Esophagus muscularis mucosa (tissue), 4 donors: ENCODE measurements at regions not wholly inside any gene's neighbourhood (a gene's known extent, or its start where the extent isn't known, plus 50 kb on each side); places are given as distances from the start of the nearest gene placed in this dataset.

Source experiments
- DNase-seq: peaks from one replicate; pipeline ENCODE4 v3.0.0-alpha.2; 2017; ENCODE audit errors: extremely low spot score
- H3K27ac ChIP-seq, 4 donors: fragments of 200-600 bp; sonication (generic); replicated peaks in 1 of 4; 1 replicate in 3 of 4; 2 replicates in 1 of 4; pipeline ENCODE4 v1.5.1; 2016 to 2019; ENCODE audit warnings: mild to moderate bottlenecking in 1 of 4
- H3K27me3 ChIP-seq, 4 donors: fragments of 200-600 bp; sonication (generic); one replicate each; pipeline versions ENCODE4 v1.5.1 to v1.6.0; 2016 to 2019
- H3K36me3 ChIP-seq, 4 donors: fragments of 200-600 bp; sonication (generic); one replicate each; pipeline ENCODE4 v1.5.1; 2016 to 2019
- H3K4me1 ChIP-seq, 4 donors: fragments of 200-600 bp; sonication (generic); one replicate each; pipeline ENCODE4 v1.5.1; 2016 to 2019
- H3K4me3 ChIP-seq, 4 donors: fragments of 200-600 bp; sonication (generic); 1 replicate in 2 of 4; 2 replicates in 2 of 4; pipeline ENCODE4 v1.5.1; 2016 to 2019; ENCODE audit warnings: mild to moderate bottlenecking in 4 of 4, moderate library complexity in 1 of 4
- H3K9me3 ChIP-seq, 4 donors: fragments of 200-600 bp; sonication (generic); 1 replicate in 3 of 4; 2 replicates in 1 of 4; pipeline ENCODE4 v1.5.1; 2016 to 2019
- CTCF ChIP-seq, 3 experiments: fragments of 200-600 bp in 2 of 3; fragments of 450-650 bp in 1 of 3; sonication (generic) in 2 of 3; IDR thresholded peaks; one replicate each; pipeline ENCODE4 v1.5.1; 2017 to 2019; ENCODE audit warnings: antibody characterized with exemption in 3 of 3, mild to moderate bottlenecking in 2 of 3, moderate library complexity in 1 of 3
- EP300 ChIP-seq: sonication (generic); formaldehyde crosslinking; IDR thresholded peaks from one replicate; pipeline ENCODE4 v1.6.1; 2017; ENCODE audit warnings: antibody characterized with exemption
- POLR2A ChIP-seq: fragments of 450-650 bp; IDR thresholded peaks from one replicate; pipeline ENCODE4 v1.6.1; 2017; ENCODE audit warnings: antibody characterized with exemption, moderate library complexity, mild to moderate bottlenecking, low read depth
- POLR2AphosphoS5 ChIP-seq, 2 donors: sonication (generic); formaldehyde crosslinking; IDR thresholded peaks; one replicate each; pipeline ENCODE4 v1.6.1; 2017; ENCODE audit warnings: antibody characterized with exemption in 2 of 2
- WGBS: methylation state at CpG from one replicate; pipeline ENCODE4 v1.1.5; 2018; 5-methylcytosine and 5-hydroxymethylcytosine counted together
- intact Hi-C: fragments of 100-400 bp; cut with DNase I; formaldehyde crosslinking; loops from one replicate; pipeline ENCODE4 v1.15.1; 2023

DNA sequence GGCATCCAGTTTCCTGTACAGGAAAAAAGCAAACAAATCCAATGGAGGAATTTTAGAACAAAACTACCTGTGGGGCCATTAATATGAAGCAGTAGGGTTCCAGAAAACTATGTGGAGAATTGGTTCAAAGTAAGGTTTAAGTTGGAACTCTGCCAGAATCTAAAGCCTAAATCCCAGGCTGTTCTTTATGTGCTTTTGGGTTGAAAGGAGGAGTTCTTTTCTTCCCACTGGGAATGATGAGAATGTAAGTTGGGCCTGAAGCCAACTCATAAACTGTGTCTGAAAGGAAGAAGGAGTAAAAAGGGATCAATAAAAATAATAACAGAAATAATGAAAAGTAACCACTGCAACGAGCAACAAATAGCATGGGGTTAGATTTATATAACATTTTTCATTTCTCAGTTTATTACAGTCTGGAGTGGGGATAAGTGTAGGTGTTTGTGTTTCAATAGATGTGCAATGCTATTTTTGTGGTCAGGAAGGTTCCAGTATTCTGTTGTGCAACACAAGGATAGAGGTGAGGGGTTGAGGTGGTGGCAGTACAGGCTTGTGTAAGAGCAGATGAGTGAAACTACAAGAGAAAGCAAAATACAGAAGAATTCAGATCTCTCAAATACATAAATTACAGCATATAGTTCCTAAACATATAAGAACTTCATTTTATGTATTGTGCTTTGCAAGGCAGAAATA, 373.6 kb downstream of the EMP1 start:
- DNase-seq: no peak
- 59% methylated on average over 1 of the region's 1 CpG for WGBS
- TF ChIP-seq POLR2AphosphoS5 (IDR thresholded peaks at IDR 0.05) (no peak), EP300 (no peak), POLR2A (no peak), CTCF (IDR thresholded peaks at IDR 0.05) (no peak)
- Histone ChIP-seq H3K27me3 (no peaks in the 10 kb centered on the region), H3K9me3 (no peaks in the 10 kb centered on the region), H3K27ac (no peak overlapping the region), H3K4me1 (no peaks in the 10 kb centered on the region), H3K36me3 (no peaks in the 10 kb centered on the region), H3K4me3 (no peak overlapping the region)
- intact Hi-C loops: no loop called here

DNA sequence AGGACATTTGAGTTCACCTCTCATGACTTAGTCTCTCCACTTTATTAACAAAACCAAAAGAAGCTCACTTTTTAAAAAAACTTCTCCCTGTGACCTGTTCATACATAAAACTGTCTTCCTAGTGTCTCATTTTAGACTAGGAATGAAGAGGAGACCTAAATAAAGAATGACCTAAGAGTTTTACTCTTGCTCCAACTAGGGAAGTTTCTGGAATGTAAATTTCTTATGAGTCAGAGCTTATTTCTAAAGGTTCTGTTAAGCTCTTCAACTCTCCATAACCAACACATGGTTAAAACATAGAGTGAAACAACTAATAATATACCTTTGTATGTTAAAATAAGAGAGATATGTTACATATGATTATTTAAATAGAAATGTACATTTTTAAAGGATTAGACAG, 369.8 kb downstream of the EMP1 start:
- Histone ChIP-seq H3K9me3 (no peaks in the 10 kb centered on the region), H3K27me3 (no peaks in the 10 kb centered on the region), H3K27ac (no peak overlapping the region), H3K4me3 (no peak overlapping the region), H3K4me1 (no peaks in the 10 kb centered on the region), H3K36me3 (no peaks in the 10 kb centered on the region)
- intact Hi-C loops: no loop called here
- no peak for DNase-seq
- TF ChIP-seq POLR2AphosphoS5 (IDR thresholded peaks at IDR 0.05): no peak
- TF ChIP-seq POLR2A: no peak
- no peak for TF ChIP-seq CTCF (IDR thresholded peaks at IDR 0.05)
- TF ChIP-seq EP300: no peak

DNA sequence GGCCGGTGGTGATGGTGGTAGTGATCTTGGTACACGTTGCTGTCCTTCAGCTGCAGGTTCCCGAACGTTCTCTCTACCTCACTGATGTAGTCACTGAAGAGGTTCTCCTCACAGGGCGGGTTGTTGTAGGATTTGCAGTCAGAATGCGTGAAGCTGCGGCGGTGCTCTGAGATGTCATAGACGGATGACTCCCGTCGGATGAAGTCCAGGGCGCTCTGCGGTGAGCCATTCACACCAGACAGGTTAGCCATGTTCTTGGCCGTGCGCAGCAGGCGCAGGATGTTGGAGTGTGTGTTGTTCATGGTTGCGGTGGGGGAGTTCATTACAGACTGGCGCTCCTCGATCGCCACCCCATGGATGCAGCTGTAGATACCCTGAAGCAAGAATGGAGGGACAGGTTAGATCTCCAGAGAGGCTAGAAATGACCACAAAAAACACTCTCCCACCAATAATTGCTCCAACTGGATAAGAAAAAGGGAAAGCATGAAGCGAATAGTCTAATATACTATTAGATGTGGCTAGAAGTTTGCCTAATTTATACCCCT, 367.8 kb downstream of the EMP1 start:
- 87% methylated on average over 16 of the region's 21 CpGs for WGBS

GRCh38 chr12:13563743-13564125, 367.2 kb downstream of the EMP1 start:
- intact Hi-C loops: no loop called here
- Histone ChIP-seq H3K4me3 (no peak overlapping the region), H3K9me3 (no peaks in the 10 kb centered on the region), H3K4me1 (no peaks in the 10 kb centered on the region), H3K27ac (no peak overlapping the region), H3K36me3 (no peaks in the 10 kb centered on the region), H3K27me3 (no peaks in the 10 kb centered on the region)
- TF ChIP-seq POLR2AphosphoS5 (IDR thresholded peaks at IDR 0.05) (no peak), EP300 (no peak), POLR2A (no peak), CTCF (IDR thresholded peaks at IDR 0.05) (no peak)
- DNase-seq: no peak
- WGBS: 97% methylated on average over 27 of the region's 29 CpGs

More for the DNA sequence above, 367.8 kb downstream of the EMP1 start:
- TF ChIP-seq POLR2A: no peak
- no peak for TF ChIP-seq EP300
- TF ChIP-seq POLR2AphosphoS5 (IDR thresholded peaks at IDR 0.05): no peak
- TF ChIP-seq CTCF (IDR thresholded peaks at IDR 0.05): no peak
- DNase-seq: no peak
- H3K4me1 ChIP-seq: no peaks in the 10 kb centered on the region
- no peaks in the 10 kb centered on the region for H3K9me3 ChIP-seq
- no peaks in the 10 kb centered on the region for H3K27me3 ChIP-seq
- H3K36me3 ChIP-seq: no peaks in the 10 kb centered on the region
- no peak overlapping the region for H3K4me3 ChIP-seq
- intact Hi-C loops: no loop called here
- no peak overlapping the region for H3K27ac ChIP-seq
